GM12872 (cell line): ENCODE measurements at regions not wholly inside any gene's neighbourhood (a gene's known extent, or its start where the extent isn't known, plus 50 kb on each side); places are given as distances from the start of the nearest gene placed in this dataset.

Source experiments
- CTCF ChIP-seq: IDR thresholded peaks from 3 replicates; pipeline ENCODE4 v1.5.1; 2011; ENCODE audit warnings: low read depth, mild to moderate bottlenecking, low read length, moderate library complexity; ENCODE audit not compliant: insufficient read depth

GRCh38 chr19:29372091-29372415, 153.7 kb upstream of the VSTM2B start:
- no peak for TF ChIP-seq CTCF

DNA sequence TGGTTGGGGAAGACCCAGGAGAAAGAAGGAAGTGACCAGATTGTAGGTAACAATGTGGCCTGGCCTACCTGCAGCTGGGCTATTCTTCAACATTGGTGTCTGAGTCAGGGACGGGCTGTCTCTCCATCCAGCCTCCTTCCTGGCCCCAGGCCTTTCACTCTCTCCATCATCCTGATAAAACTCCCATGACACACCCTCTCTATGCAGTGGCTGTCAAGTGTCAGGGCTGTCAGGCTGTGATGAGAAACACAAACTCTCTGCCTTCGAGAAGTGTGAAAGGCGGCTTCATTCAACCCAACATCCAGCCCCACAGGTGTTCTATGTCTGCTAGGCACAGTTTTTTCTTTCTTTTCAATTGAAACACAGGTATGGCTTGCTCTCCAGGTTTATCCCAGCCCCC, 153.3 kb upstream of the VSTM2B start:
- TF ChIP-seq CTCF, result no peak

DNA sequence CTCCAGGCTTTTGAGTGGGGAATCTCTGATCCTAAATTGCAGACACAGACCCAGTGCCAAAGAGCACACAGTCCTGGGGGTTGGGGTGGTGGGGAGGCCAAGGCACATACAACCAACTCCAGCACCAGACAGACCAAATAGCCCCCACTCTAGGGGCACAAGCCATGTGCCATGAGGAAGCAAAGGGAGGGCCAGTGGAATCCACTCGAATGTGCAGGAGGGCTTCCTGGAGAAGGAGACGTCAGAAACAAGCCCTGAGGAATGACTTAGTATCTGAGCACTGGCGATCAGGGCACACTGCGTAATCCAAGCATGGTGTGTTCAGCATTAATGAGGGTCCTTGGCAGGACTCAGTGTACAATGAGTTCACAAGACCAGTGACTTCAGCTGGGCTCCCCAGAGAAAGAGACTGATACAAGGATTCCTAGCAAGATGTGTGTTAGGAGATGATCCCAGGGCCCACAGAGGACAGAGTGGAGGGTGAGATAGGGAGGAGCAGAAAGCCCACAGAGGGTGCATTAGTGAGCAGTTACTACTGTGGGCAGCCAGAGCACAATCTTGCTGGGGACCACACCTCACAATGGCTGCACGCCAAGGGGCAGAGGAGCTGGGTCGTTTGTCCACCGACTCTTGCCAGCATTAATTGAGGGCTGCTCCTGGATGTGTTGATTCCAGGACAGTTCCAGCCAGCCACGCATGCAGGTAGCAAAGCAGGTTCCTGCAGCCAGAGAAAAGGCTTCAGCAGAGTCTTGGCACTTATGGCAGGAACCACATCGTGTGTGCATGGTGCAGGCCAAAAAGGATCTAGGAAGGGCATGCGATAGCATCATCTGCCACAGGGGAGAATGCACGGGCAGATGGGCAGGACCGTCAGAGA, 152.6 kb upstream of the VSTM2B start:
- no peak for TF ChIP-seq CTCF

DNA sequence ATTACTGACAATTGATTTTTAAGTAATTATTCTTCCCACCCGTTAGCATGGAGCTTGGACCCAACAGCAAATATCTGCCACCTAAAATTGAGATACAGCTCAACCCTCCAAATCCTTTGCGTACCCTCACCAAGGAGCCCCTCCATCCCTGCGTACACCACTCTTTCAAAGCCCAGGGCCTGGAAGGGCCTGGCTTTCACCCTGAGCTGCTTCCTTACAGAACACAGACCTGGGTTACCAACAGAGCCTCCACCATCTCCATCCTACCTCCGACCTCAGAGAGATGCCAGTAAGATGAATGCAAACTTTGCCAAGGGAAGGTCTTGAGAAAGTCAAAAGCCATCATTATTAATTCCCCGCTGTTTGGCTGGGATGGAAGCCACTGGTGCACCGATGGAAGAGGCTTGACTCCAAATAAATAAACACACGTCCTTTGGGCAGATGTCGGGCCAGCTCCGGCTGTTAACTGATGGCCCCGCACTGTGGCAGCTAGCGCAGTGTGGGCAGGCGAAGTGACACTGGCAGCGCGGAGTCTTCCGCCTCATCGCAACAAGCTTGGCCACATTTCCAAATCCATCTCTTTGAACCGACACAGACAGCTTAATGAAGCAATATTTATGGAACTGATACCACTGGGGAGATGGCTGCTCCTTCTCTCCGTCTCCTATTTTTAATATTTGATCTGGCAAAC, 150.2 kb upstream of the VSTM2B start:
- no peak for TF ChIP-seq CTCF

GRCh38 chr19:29376855-29377354, 148.9 kb upstream of the VSTM2B start:
- TF ChIP-seq CTCF, result no peak

- no peak for TF ChIP-seq CTCF
These were observed 147.7 kb upstream of the VSTM2B start for GRCh38 chr19:29378126-29378525.

- TF ChIP-seq CTCF, result no peak
These were observed 147.2 kb upstream of the VSTM2B start for GRCh38 chr19:29378543-29379080.
